ENCODE measurements at regions not wholly inside any gene's neighbourhood (a gene's known extent, or its start where the extent isn't known, plus 50 kb on each side); places are given as distances from the start of the nearest gene placed in this dataset.

- no peak for DNase-seq (ENCODE audit: low read depth)
These were observed 639.6 kb downstream of the MID1IP1 start for GRCh38 chrX:39440799-39441284.

GRCh38 chrX:39442332-39442731 is 641.1 kb downstream of the MID1IP1 start:
- DNase-seq (ENCODE audit: low read depth): no peak

GRCh38 chrX:39443240-39443639 is 642.0 kb downstream of the MID1IP1 start:
- no peak for DNase-seq (ENCODE audit: low read depth)

- no peak for DNase-seq (ENCODE audit: low read depth)
These were observed 644.1 kb downstream of the MID1IP1 start for GRCh38 chrX:39445336-39445735.

- no peak for DNase-seq (ENCODE audit: low read depth)
These were observed 648.1 kb downstream of the MID1IP1 start for GRCh38 chrX:39449352-39449751.

GRCh38 chrX:39450234-39450977 is 647.4 kb downstream of the BCOR start:
- no peak for DNase-seq (ENCODE audit: low read depth)

GRCh38 chrX:39451046-39451445 is 646.7 kb downstream of the BCOR start:
- no peak for DNase-seq (ENCODE audit: low read depth)

GRCh38 chrX:39452401-39452800 is 645.4 kb downstream of the BCOR start:
- DNase-seq (ENCODE audit: low read depth): no peak

- DNase-seq (ENCODE audit: low read depth): no peak
These were observed 643.7 kb downstream of the BCOR start for GRCh38 chrX:39453889-39454621.

GRCh38 chrX:39456894-39457604 is 640.7 kb downstream of the BCOR start:
- DNase-seq (ENCODE audit: low read depth): no peak

- DNase-seq (ENCODE audit: low read depth): no peak
These were observed 639.0 kb downstream of the BCOR start for GRCh38 chrX:39458779-39459178.

GRCh38 chrX:39459204-39459603 is 638.6 kb downstream of the BCOR start:
- DNase-seq (ENCODE audit: low read depth): no peak

- no peak for DNase-seq (ENCODE audit: low read depth)
These were observed 637.8 kb downstream of the BCOR start for GRCh38 chrX:39459952-39460351.

- no peak for DNase-seq (ENCODE audit: low read depth)
These were observed 637.3 kb downstream of the BCOR start for GRCh38 chrX:39460499-39460898.

GRCh38 chrX:39462835-39463234 is 634.9 kb downstream of the BCOR start:
- DNase-seq (ENCODE audit: low read depth): no peak

- no peak for DNase-seq (ENCODE audit: low read depth)
These were observed 633.5 kb downstream of the BCOR start for GRCh38 chrX:39464253-39464652.

- DNase-seq (ENCODE audit: low read depth): no peak
These were observed 632.3 kb downstream of the BCOR start for GRCh38 chrX:39465467-39465866.

- no peak for DNase-seq (ENCODE audit: low read depth)
These were observed 631.9 kb downstream of the BCOR start for GRCh38 chrX:39465906-39466305.

- no peak for DNase-seq (ENCODE audit: low read depth)
These were observed 628.6 kb downstream of the BCOR start for GRCh38 chrX:39469126-39469525.

GRCh38 chrX:39470588-39471407 is 627.0 kb downstream of the BCOR start:
- no peak for DNase-seq (ENCODE audit: low read depth)

- DNase-seq (ENCODE audit: low read depth): no peak
These were observed 625.6 kb downstream of the BCOR start for GRCh38 chrX:39472161-39472560.

- DNase-seq (ENCODE audit: low read depth): no peak
These were observed 623.9 kb downstream of the BCOR start for GRCh38 chrX:39473812-39474211.
